IMR-90 (cell line): ENCODE measurements at regions not wholly inside any gene's neighbourhood (a gene's known extent, or its start where the extent isn't known, plus 50 kb on each side); places are given as distances from the start of the nearest gene placed in this dataset.

Experiments
- BHLHE40 ChIP-seq: fragments of 150-350 bp; IDR thresholded peaks from 2 replicates; pipeline ENCODE4 v1.6.1; 2016; ENCODE audit warnings: mild to moderate bottlenecking, low read depth, low read length
- CHD1 ChIP-seq: IDR thresholded peaks from 2 replicates; pipeline ENCODE4 v1.6.1; 2012; ENCODE audit warnings: low read depth, low read length, improper control_type of control experiment
- CTCF ChIP-seq: conservative IDR thresholded peaks from 2 replicates; pipeline ENCODE4 v1.5.1; 2012; ENCODE audit warnings: mild to moderate bottlenecking, low read depth, low read length, improper control_type of control experiment
- ELK1 ChIP-seq: fragments of 150-350 bp; IDR thresholded peaks from 2 replicates; pipeline ENCODE4 v1.6.1; 2016; ENCODE audit warnings: low read depth, mild to moderate bottlenecking, low read length, moderate library complexity, borderline replicate concordance
- FOS ChIP-seq: fragments of 150-350 bp; IDR thresholded peaks from 2 replicates; pipeline ENCODE4 v1.6.1; 2016; ENCODE audit warnings: low read depth, low read length
- MAFK ChIP-seq: IDR thresholded peaks from 2 replicates; pipeline ENCODE4 v1.6.1; 2012; ENCODE audit warnings: low read depth, low read length, improper control_type of control experiment
- MXI1 ChIP-seq: IDR thresholded peaks from 2 replicates; pipeline ENCODE4 v1.6.1; 2012; ENCODE audit warnings: low read depth, mild to moderate bottlenecking, low read length, moderate library complexity, borderline replicate concordance
- NFE2L2 ChIP-seq: fragments of 150-350 bp; IDR thresholded peaks from 2 replicates; pipeline ENCODE4 v1.6.1; 2016; ENCODE audit warnings: low read depth, mild to moderate bottlenecking, low read length
- POLR2A ChIP-seq: IDR thresholded peaks from 2 replicates; pipeline ENCODE4 v1.6.1; 2012; ENCODE audit warnings: mild to moderate bottlenecking, low read depth, low read length
- RAD21 ChIP-seq: IDR thresholded peaks from 2 replicates; pipeline ENCODE4 v1.6.1; 2012; ENCODE audit warnings: low read length, improper control_type of control experiment
- RCOR1 ChIP-seq: IDR thresholded peaks from 2 replicates; pipeline ENCODE4 v1.6.1; 2012; ENCODE audit warnings: mild to moderate bottlenecking, low read length, improper control_type of control experiment; ENCODE audit not compliant: insufficient replicate concordance
- SMC3 ChIP-seq: fragments of 150-350 bp; IDR thresholded peaks from 2 replicates; pipeline ENCODE4 v1.6.1; 2016; ENCODE audit warnings: low read depth, mild to moderate bottlenecking, antibody characterized with exemption, low read length, moderate library complexity
- USF2 ChIP-seq: fragments of 150-350 bp; IDR thresholded peaks from 2 replicates; pipeline ENCODE4 v1.6.1; 2017; ENCODE audit warnings: mild to moderate bottlenecking, antibody characterized with exemption, low read length, low read depth

DNA sequence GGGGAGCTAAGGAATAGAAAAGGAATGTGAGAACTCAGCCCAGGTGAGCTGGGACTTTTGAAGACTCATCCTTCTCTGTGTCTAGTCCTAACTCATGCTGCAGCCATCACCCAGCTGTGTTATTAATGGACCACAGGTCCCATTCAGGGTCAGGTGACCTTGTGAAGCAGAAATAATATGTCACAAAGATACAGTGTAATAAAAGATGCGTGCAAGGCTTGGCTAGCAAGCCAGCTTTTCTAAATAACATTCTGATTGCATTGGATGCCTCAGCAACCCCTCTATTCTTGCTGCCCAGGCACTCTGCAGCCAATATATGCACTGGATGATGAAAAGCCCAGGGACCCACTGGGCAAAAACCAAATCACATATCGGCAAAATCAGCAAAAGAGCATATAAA, 393.1 kb upstream of the PIK3C3 start:
- TF ChIP-seq CTCF (no peak), RCOR1 (no peak), POLR2A (no peak), MAFK (no peak), BHLHE40 (no peak), MXI1 (no peak), ELK1 (no peak), NFE2L2 (no peak), SMC3 (no peak), RAD21 (no peak), FOS (no peak), USF2 (no peak), CHD1 (no peak)
